Mammary epithelial cell (primary cell): ENCODE measurements at regions not wholly inside any gene's neighbourhood (a gene's known extent, or its start where the extent isn't known, plus 50 kb on each side); places are given as distances from the start of the nearest gene placed in this dataset.
"Not testable (repeated sequence)": the region's sequence is repeated elsewhere in the genome, so short reads cannot be mapped to it uniquely, and the experiment has no call there.

Source experiments
- CTCF ChIP-seq, 2 donors: IDR thresholded peaks in 1 of 2; conservative IDR thresholded peaks in 1 of 2; 2 replicates each; pipeline ENCODE4 v1.5.1; 2011 to 2012; ENCODE audit warnings: inconsistent platforms in 2 of 2, low read length in 2 of 2, mild to moderate bottlenecking in 2 of 2, control low read depth in 1 of 2, low read depth in 1 of 2; ENCODE audit not compliant: insufficient read depth in 1 of 2; ENCODE audit errors: extremely low read depth in 1 of 2
- EZH2 ChIP-seq: IDR thresholded peaks from 2 replicates; pipeline ENCODE4 v1.6.1; 2012; ENCODE audit warnings: low read length, inconsistent platforms, borderline replicate concordance

DNA sequence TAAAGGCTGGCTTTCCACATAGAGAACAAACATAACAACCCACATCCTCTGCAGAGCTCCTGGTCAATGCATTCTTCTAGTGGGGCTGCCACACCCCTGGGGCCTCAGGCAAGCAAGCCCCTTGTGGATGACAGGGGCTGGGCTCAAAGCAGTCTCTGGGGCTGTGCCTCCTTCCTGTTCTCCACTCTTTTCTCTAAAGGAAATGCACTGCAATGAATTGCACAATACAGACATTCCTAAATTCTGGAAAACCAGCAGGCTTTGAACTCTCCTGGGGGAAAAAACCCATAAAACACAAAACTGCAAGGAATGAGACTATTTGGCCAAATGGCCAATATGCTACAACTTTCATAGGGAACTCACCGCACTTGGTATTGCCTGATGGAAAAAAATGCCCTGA is 293.9 kb upstream of the PLGLB2 start:
- TF ChIP-seq CTCF (conservative IDR thresholded peaks at IDR 0.05 in 1 of 2, IDR thresholded peaks at IDR 0.05 in 1 of 2; ENCODE audit: extremely low read depth in 1 of 2, insufficient read depth in 1 of 2, low read depth in 1 of 2, low read length in 2 of 2); EZH2: not testable (repeated sequence)
